T-helper 1 cell (primary cell): ENCODE measurements at regions not wholly inside any gene's neighbourhood (a gene's known extent, or its start where the extent isn't known, plus 50 kb on each side); places are given as distances from the start of the nearest gene placed in this dataset.
"Not testable (repeated sequence)": the region's sequence is repeated elsewhere in the genome, so short reads cannot be mapped to it uniquely, and the experiment has no call there.

Source experiments
- DNase-seq, 5 donors: peaks; one replicate each; pipeline ENCODE4 v3.0.0-alpha.2; 2012 to 2020

GRCh38 chr18:76307293-76307690 lies 187.8 kb downstream of the ZNF516 start:
- no peak for DNase-seq

GRCh38 chr18:76306685-76307292 lies 188.3 kb downstream of the ZNF516 start:
- DNase-seq = no peak

DNA sequence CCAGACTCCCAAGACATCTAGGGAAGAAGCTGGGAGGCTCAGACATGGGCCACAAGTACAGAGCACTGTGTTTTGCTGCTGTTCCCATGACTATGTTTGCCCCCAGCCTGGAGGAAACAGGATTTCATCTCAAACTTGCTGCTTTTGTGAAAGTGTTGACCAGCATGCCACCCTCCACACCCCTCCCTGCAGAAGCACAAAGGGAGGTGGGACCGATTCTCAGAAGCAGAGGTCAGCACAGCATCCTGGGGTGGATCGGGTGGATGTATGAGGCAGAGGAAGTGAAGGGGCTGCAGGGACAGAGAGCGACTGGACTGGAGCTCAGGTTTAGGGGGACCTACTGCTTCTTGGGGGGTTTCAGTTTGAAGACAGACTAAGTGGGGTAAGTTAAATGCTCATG lies 209.2 kb downstream of the ZNF516 start:
- DNase-seq = no peak

DNA sequence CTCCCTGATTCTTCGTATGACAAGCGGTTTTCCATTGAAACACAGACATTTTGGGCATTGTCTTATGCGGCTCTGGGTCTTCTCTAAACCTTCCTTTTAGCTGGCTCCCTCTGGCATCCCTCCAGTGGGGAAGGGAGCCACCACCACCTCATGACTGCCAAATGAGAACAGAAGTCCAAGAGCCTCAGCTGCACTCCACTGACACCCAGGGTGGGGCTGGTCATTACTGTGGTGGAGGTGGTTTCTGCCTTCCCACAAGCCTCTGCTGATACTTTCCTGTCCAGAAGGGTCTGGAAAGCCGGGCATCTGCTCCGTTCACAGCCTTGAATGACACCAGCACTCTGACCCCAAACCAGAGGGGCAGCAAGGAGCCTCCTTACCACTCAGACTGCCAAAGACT lies 213.5 kb downstream of the ZNF516 start:
- no peak for DNase-seq

- DNase-seq = no peak
Observed at GRCh38 chr18:76277801-76278200, 217.2 kb downstream of the ZNF516 start.

DNA sequence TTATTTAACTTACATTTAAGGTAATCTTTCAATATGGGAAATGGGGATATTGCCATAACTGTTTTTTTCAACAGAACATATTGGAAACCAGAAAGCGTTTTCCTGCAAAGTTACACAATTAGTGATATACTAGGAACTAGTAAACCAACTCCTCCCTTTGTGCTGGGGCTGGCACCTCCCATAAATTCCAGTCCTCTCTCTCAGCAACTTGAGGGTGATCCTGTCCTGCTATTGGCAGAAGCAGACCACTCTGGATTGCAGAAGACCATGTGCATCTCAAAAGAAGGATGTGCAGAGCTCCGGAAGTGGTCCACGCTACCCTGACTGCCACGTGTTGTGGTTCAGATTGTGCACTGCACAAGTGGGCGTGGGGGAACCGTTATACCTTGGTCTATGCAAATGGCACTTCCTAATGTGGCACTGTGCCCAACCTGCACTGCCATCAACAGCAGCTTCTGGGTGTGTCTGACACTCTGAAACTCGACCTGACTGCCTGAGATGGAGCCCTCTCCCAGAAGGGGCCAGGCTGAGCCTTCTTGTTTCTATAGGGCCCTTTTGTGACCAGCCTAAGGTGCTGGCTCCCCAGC lies 219.2 kb downstream of the ZNF516 start:
- no peak for DNase-seq

DNA sequence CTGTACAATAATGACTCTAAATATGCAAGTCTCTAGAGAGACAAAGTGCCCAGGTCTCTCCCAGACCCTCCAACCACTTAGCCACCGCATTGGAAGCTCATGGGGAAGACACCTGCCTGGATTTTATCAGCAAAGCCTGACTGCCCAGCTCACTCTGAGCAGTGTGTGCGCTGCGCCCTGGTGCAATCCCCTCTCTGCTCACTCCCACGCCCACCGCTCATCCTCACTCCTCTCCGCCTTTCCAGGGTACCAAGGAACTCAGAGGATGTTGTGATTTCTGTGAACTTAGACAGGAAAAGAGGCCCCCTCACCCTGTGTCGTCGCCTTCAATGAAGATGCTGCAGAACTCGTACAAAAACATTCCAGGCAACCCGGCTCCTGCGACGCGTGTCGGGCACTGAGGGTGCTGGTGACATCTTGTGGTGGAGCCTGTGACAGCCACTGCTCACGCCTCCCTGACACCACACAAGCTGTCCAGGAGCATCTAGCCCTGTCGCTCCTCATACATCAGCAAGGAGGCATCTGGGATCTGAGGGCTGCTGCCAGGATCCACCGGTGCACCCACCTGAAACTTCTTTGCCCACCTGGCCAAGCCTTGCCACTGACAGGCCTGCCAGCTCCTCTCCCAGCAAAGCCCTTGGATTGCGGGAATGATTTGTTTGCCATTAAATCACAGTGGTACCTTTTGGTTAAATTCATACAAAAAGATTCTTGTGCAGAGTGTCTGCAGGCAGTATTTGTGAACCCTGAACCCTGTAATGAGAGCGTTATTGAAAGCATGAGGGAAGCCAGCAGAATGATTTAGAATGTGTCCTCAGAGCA lies 220.4 kb downstream of the ZNF516 start:
- DNase-seq = no peak

GRCh38 chr18:76273956-76274355 lies 221.1 kb downstream of the ZNF516 start:
- DNase-seq = no peak

DNA sequence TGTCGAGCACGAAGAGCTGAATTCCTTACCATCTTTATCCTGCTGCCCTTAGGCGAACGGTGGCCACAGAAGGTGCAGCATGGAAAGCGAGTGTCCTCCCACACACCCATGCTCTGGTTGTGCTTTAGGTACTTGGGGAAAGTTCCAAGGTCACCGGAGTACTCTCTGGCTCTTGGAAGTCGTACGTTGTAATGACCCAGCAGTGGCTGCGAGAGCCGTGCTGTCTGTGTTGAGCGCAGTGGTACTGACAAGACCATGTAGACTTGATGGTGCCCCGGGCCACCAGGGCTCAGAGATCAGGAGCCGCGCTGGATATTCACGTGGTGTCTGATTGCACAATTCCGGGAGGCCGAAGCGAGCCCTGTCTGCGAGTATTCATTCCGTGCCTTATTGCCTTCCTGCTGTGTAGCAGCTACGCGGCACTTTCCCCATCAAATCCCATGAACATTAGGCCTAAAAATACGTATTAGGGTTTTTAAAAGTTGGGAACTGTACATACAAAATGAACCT lies 222.0 kb downstream of the ZNF516 start:
- no peak for DNase-seq

DNA sequence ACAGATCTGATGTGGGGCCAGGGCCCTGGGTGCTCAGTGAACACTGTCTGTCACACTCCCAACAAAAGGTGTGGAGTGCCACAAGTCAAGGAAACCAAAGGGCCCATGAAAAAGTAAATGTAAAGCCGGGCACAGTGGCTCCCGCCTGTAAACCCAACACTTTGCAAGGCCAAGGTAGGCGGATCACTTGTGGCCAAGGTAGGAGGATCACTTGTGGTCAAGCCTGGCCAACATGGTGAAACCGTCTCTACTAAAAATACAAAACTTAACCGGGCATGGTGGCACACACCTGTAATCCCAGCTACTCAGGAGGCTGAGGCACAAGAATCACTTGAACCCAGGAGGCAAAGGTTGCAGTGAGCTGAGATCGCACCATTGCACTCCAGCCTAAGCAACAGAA lies 227.6 kb downstream of the ZNF516 start:
- DNase-seq = not testable (repeated sequence)

DNA sequence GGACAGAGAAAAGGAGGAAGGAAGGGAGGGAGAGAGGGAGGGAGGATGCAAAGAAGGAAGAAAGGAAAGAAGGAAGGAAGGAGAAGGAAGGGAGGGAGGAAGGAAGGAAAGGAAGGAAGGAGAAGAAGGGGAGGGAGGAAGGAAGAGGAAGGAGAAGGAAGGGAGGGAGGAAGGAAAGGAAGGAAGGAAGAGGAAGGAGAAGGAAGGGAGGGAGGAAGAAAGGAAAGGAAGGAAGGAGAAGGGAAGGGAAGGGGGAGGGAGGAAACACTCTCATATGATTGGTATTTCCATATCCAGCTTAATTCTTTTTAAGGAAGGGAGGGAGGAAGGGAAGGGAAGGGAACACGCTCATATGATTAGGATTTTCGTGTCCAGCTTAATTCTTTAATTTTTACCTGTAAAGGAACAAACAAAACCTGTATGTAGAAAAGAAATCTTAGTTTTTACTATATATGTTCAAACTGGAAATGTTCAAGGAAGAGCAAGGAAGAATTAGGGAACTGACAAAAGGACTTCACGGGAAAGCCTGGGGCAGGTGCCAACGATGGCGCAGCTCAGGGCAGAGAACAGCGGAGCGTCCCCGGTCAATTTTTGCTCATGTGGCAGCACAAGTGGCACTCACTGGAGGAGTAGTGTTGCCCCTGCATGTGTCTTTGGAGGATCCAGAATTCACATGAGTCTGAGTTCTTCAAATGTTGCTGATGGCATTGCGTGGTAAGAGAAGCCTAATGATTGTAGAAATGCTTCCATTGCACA lies 228.6 kb downstream of the ZNF516 start:
- DNase-seq = no peak

GRCh38 chr18:76265497-76266235 lies 229.4 kb downstream of the ZNF516 start:
- DNase-seq = no peak

- no peak for DNase-seq
Observed at GRCh38 chr18:76264876-76265250, 230.2 kb downstream of the ZNF516 start.

DNA sequence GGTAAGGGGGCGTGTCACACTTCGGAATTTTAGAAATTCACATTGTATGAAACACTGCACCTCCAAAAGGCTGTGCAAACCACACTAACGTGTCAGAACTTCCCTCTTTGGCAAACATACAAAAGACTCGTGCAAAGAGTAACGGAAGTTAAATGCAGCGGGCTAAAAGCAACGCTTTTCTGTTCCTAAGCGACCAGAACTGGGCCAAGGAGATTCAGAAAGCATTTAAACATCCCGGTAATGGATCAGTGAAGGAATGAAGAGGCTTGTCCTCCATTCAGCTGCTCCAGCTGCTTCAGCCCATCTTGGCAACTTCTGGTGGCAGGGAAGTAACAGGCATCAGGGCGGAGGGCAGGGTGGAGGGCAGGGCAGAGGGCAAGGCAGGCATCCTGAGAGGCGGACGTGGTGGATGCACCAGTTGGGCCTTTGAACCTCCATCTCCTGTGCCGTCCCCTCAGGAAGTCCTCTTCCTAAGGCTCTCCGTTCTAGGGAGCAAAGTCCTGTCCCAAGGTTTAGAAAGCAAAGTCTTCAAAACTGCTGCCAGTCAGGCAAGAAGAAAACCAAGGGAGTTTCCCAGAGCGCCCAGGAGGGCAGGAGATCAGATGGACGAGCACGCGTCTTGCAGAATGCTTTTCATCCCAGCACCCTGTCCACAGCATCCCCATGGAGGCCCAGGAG lies 230.7 kb downstream of the ZNF516 start:
- no peak for DNase-seq

GRCh38 chr18:76263046-76264005 lies 231.7 kb downstream of the ZNF516 start:
- DNase-seq = no peak

DNA sequence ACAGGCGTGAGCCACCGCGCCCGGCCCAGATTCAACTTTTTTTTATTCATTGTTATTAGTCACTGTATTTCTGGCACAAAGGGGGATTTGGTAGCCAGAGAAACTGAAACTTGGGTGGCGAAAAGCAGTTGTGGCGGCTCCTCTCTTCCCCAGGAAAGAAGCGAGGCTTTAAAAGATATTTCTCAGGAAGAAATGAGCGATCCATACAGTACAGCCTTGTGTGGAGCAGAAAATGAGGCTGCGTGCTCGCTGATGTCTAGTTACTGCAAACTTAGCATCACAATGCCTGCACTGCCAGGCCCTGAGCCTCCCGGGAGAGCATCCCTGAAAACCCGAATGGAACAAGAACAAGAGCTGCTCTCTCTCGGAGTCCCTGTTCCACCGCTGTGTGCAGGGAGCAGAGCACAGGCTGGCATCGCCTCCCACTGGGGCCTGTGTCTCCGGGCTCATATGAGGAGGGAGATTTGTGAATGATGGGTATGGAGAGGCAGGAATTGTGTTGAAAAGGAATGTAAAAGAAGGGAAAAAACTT lies 234.0 kb downstream of the ZNF516 start:
- DNase-seq = no peak

GRCh38 chr18:76259711-76260110 lies 235.3 kb downstream of the ZNF516 start:
- DNase-seq = no peak

GRCh38 chr18:76259096-76259495 lies 235.9 kb downstream of the ZNF516 start:
- DNase-seq = no peak

GRCh38 chr18:76258209-76258608 lies 236.8 kb downstream of the ZNF516 start:
- DNase-seq = no peak

DNA sequence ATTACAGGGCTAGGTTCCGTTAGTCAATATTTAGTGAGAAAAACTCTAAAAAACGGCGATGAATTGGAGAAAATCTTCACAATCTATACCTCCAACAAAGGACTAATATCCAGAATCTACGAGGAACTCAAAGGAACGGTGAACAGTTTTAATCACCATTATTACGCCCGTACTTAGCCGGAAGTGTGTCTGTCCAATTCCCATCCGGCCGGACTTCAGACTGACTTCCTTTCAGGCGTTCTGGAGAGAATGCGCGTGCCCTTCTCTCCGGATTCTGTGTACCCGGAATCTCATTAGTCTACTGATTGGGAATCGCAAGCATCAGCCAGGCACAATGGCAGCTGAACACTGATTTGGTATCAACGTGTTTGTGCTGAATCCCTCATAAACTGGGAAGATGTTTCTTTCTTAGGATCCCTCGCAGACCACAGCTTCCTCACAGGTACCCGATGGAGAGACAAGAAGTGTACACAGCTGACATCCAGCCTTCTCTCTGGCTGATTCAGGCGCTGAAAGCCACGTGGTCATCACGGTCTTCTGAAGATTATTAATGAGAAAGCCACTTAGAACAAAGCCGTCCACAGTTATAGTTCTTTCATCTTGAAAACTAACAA lies 239.9 kb downstream of the ZNF516 start:
- DNase-seq = no peak
